ENCODE measurements at regions not wholly inside any gene's neighbourhood (a gene's known extent, or its start where the extent isn't known, plus 50 kb on each side); places are given as distances from the start of the nearest gene placed in this dataset.

DNA sequence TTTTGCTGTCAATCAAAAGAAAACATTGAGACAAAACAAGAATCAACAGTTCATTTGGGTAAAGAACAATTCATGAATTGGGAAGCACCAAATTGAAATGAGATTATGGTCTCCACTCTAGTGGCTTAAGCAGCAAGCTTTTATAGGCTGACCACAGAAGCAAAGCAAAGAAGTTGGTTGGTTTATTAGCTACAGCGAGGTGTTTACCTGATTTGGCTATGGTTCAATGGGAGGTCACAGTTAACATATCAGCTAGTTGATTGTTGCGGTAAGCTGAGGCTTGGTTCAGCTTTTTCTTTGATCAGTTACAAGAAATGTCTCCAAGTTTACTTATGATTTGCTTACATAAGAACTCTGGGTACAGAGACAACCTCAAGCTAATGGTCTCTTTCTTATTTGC, 640.5 kb upstream of the GOLIM4 start:
- no peak overlapping the region for H3K27ac ChIP-seq (ENCODE audit: low read depth, low read length, severe bottlenecking)
- H3K4me3 ChIP-seq (ENCODE audit: extremely low read depth, insufficient read depth, low read length, poor library complexity, severe bottlenecking), result no peak overlapping the region
- no peaks in the 10 kb centered on the region for H3K36me3 ChIP-seq (ENCODE audit: control insufficient read depth, insufficient read depth, low read length)
- peaks cover 6% of the 10 kb centered on the region for H3K9me3 ChIP-seq (ENCODE audit: control insufficient read depth, low read length)
- H3K4me1 ChIP-seq (ENCODE audit: control insufficient read depth, insufficient read depth, low read length, poor library complexity, severe bottlenecking), result no peaks in the 10 kb centered on the region
- 94 to 100% methylated on average over 1 to 2 of the region's 2 CpGs for WGBS, 2 experiments (ENCODE audit: insufficient coverage in 2 of 2)

DNA sequence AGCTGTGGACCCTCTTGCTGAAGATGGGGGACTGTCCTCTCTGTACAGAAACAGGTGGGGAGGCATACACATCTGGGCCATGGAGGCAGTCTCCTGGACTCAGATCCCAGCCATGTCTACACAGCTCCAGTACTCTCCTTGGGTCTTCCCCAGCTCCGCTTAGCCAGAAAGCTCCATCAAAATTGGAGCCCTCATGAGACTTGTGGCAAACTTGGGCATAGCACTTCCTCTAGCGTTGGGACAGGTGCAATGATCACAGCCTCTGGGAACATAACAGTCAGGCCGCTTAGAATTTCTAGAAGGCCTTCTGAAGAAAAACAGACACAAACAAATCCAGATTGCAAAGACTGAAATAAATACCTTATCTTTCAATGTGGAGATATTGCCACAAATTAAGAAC, 634.3 kb upstream of the GOLIM4 start:
- WGBS, 2 experiments (ENCODE audit: insufficient coverage in 2 of 2), result 50 to 62% methylated on average over 2 to 3 of the region's 3 CpGs
- H3K4me3 ChIP-seq (ENCODE audit: extremely low read depth, insufficient read depth, low read length, poor library complexity, severe bottlenecking), result no peak overlapping the region

DNA sequence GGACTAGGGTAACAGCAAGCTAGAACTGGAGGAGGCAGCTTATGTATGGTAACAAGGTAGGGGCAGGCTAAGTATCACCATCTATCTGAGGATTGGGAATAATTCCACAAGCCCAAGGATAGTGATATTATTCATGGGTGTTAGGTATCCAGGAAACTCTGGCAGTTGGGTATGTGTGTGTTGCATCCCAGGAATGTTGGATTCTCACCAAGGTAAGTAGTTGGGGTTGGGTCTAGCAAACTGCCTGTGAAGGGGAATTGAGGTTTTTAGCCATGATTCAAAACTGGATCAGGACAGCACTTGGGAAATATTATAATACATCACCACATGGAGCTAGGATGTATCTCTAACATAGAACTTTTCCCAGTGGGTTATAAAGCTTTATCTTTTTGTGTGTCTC, 626.4 kb upstream of the GOLIM4 start:
- Histone ChIP-seq H3K9me3 (ENCODE audit: control insufficient read depth, low read length) (no peaks in the 10 kb centered on the region), H3K27ac (ENCODE audit: low read depth, low read length, severe bottlenecking) (no peak overlapping the region), H3K4me1 (ENCODE audit: control insufficient read depth, insufficient read depth, low read length, poor library complexity, severe bottlenecking) (no peaks in the 10 kb centered on the region), H3K4me3 (ENCODE audit: extremely low read depth, insufficient read depth, low read length, poor library complexity, severe bottlenecking) (no peak overlapping the region), H3K36me3 (ENCODE audit: control insufficient read depth, insufficient read depth, low read length) (no peaks in the 10 kb centered on the region)

More for the DNA sequence above, 634.3 kb upstream of the GOLIM4 start:
- Histone ChIP-seq H3K9me3 (ENCODE audit: control insufficient read depth, low read length) (peaks cover 6% of the 10 kb centered on the region), H3K27ac (ENCODE audit: low read depth, low read length, severe bottlenecking) (no peak overlapping the region), H3K36me3 (ENCODE audit: control insufficient read depth, insufficient read depth, low read length) (no peaks in the 10 kb centered on the region), H3K4me1 (ENCODE audit: control insufficient read depth, insufficient read depth, low read length, poor library complexity, severe bottlenecking) (no peaks in the 10 kb centered on the region)

DNA sequence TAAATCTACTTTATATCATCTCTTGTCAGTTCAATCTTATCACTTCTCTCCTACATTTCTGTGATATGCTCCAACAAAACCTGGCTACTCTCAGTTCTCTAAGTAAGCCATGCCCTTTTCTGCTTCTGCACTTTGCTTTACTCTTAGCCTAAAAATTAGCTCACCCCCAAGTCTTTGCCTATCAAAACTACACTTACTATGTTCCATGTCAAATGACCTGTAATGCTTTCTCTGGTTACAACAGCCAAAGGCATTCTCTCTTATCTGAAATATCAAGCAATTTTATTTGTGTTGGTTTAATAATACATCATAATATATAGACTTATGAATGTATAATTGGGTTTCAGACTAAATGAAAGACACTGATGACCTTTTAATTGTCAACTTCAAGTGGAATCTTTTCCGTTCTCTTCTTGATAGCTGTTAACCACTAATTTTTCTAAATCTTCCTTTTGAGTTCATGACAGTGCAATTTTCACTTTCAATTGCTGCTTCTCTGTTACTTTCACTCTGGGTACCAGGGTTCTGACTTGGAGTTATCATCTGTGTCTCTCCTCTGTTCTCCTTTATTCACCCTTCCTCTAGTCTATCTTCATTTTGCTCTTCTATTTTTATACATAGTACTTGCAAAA, 619.0 kb upstream of the GOLIM4 start:
- Histone ChIP-seq H3K4me1 (ENCODE audit: control insufficient read depth, insufficient read depth, low read length, poor library complexity, severe bottlenecking) (no peaks in the 10 kb centered on the region), H3K4me3 (ENCODE audit: extremely low read depth, insufficient read depth, low read length, poor library complexity, severe bottlenecking) (no peak overlapping the region), H3K27ac (ENCODE audit: low read depth, low read length, severe bottlenecking) (no peak overlapping the region), H3K9me3 (ENCODE audit: control insufficient read depth, low read length) (no peaks in the 10 kb centered on the region), H3K36me3 (ENCODE audit: control insufficient read depth, insufficient read depth, low read length) (no peaks in the 10 kb centered on the region)
- WGBS, 2 experiments (ENCODE audit: insufficient coverage in 2 of 2), result 93 to 100% methylated on average over 1 of the region's 1 CpG

DNA sequence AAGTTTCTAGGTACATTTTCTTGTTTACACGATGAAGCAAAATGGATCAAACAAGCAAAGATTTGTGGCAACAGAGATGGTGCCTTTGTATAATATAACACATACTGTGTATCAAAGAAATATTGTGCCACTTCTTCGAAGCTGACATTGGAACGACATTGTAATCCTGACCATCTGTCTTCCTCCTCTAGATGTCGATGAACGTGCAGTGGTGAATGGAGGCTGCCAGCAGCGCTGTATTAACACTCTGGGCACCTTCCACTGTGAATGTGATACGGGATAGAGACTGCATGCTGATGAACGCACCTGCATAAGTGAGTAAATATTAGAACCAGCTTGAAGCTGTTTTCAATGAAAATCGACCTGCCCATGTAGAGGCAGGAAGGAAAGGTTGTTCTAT, 613.3 kb upstream of the GOLIM4 start:
- 84 to 94% methylated on average over 7 of the region's 9 CpGs for WGBS, 2 experiments (ENCODE audit: insufficient coverage in 2 of 2)
- Histone ChIP-seq H3K9me3 (ENCODE audit: control insufficient read depth, low read length) (no peaks in the 10 kb centered on the region), H3K4me1 (ENCODE audit: control insufficient read depth, insufficient read depth, low read length, poor library complexity, severe bottlenecking) (no peaks in the 10 kb centered on the region), H3K27ac (ENCODE audit: low read depth, low read length, severe bottlenecking) (no peak overlapping the region), H3K4me3 (ENCODE audit: extremely low read depth, insufficient read depth, low read length, poor library complexity, severe bottlenecking) (no peak overlapping the region), H3K36me3 (ENCODE audit: control insufficient read depth, insufficient read depth, low read length) (no peaks in the 10 kb centered on the region)

DNA sequence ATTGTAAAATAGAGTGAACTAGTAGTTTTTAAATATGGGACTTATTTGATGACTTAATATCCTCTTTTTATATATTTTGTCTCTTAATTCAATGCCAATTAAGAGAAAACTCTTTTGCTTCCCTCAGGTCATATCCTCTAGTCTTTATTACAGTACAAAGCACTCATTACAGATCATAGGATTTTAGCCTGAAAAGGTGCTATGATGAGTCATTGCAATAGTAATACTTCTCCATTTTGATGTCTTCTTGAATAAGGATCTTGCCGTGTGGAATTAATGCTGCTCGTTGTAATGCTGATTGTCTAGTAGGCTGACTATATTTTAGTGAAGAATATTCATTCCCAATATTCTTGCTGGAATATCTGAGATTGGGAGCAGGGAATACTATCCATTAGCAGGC, 612.2 kb upstream of the GOLIM4 start:
- Histone ChIP-seq H3K27ac (ENCODE audit: low read depth, low read length, severe bottlenecking) (no peak overlapping the region), H3K4me3 (ENCODE audit: extremely low read depth, insufficient read depth, low read length, poor library complexity, severe bottlenecking) (no peak overlapping the region), H3K9me3 (ENCODE audit: control insufficient read depth, low read length) (no peaks in the 10 kb centered on the region), H3K4me1 (ENCODE audit: control insufficient read depth, insufficient read depth, low read length, poor library complexity, severe bottlenecking) (no peaks in the 10 kb centered on the region), H3K36me3 (ENCODE audit: control insufficient read depth, insufficient read depth, low read length) (no peaks in the 10 kb centered on the region)
- no CpG with 5 or more reads among the region's 2 CpGs for WGBS, 2 experiments (ENCODE audit: insufficient coverage in 2 of 2)

DNA sequence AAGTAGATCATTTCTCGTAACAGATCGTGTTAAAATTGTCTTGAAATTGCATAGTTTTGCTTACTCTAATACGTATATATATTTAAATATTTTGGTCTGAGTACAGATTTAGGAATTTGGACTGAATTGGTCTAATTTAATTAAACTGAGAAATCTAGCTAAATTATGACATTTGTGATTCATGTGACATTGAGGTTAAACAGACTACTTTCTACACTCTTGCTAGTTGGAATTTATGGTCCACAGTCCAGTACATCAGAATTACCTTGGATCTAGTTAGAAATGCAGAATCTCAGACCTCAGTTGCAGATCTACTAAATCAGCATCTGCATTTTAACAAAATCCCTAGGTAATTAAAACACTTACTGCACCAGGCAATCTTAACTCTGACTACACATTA, 609.7 kb upstream of the GOLIM4 start:
- Histone ChIP-seq H3K4me3 (ENCODE audit: extremely low read depth, insufficient read depth, low read length, poor library complexity, severe bottlenecking) (no peak overlapping the region), H3K4me1 (ENCODE audit: control insufficient read depth, insufficient read depth, low read length, poor library complexity, severe bottlenecking) (no peaks in the 10 kb centered on the region), H3K9me3 (ENCODE audit: control insufficient read depth, low read length) (peaks cover 3% of the 10 kb centered on the region), H3K36me3 (ENCODE audit: control insufficient read depth, insufficient read depth, low read length) (no peaks in the 10 kb centered on the region), H3K27ac (ENCODE audit: low read depth, low read length, severe bottlenecking) (no peak overlapping the region)
- WGBS, 2 experiments (ENCODE audit: insufficient coverage in 2 of 2), result no CpG with 5 or more reads among the region's 3 CpGs

DNA sequence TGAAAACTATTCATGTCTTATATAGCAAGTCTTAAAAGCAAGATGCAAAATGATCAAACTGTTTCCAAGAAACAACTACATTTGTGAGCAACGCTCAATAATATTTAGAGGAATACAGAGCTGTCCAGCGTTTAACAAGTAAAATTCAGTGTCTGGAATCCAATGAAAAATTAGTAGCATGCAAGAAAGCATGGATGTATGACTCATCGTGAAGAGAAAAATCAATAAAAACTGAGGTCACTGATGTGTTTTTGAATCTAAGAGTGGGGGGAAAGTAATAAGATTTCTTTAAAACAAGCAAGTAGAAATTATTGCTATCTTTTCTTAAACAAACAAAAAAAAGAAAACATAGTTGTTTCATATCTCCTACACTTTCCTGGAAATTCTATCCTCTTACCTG, 600.3 kb upstream of the GOLIM4 start:
- WGBS, 2 experiments (ENCODE audit: insufficient coverage in 2 of 2), result 88 to 97% methylated on average over 2 to 3 of the region's 3 CpGs
- H3K4me3 ChIP-seq (ENCODE audit: extremely low read depth, insufficient read depth, low read length, poor library complexity, severe bottlenecking), result no peak overlapping the region
- H3K9me3 ChIP-seq (ENCODE audit: control insufficient read depth, low read length), result peaks cover 4% of the 10 kb centered on the region
- no peaks in the 10 kb centered on the region for H3K4me1 ChIP-seq (ENCODE audit: control insufficient read depth, insufficient read depth, low read length, poor library complexity, severe bottlenecking)
- no peaks in the 10 kb centered on the region for H3K36me3 ChIP-seq (ENCODE audit: control insufficient read depth, insufficient read depth, low read length)
- no peak overlapping the region for H3K27ac ChIP-seq (ENCODE audit: low read depth, low read length, severe bottlenecking)

DNA sequence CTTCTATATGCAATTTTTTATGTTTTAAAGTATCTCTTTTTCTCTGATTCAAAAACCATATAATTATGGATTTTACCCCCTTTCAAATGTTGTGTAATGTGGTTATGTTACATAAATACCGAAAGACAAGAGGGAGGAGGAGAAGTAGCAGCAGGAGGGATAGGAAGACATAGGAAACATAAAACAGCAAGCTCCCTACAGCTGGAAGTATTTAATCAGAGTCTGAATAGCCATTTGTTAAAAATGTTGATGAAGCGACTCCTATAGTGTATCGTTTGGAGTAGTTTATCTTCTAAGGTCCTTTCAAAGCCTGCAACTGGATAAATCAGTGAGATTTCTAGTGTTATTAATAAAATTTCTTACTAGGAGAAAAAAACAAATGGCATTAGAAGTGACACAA, 598.1 kb upstream of the GOLIM4 start:
- Histone ChIP-seq H3K4me3 (ENCODE audit: extremely low read depth, insufficient read depth, low read length, poor library complexity, severe bottlenecking) (no peak overlapping the region), H3K27ac (ENCODE audit: low read depth, low read length, severe bottlenecking) (no peak overlapping the region), H3K36me3 (ENCODE audit: control insufficient read depth, insufficient read depth, low read length) (no peaks in the 10 kb centered on the region), H3K4me1 (ENCODE audit: control insufficient read depth, insufficient read depth, low read length, poor library complexity, severe bottlenecking) (no peaks in the 10 kb centered on the region), H3K9me3 (ENCODE audit: control insufficient read depth, low read length) (no peaks in the 10 kb centered on the region)
- WGBS, 2 experiments (ENCODE audit: insufficient coverage in 2 of 2), result 8 to 36% methylated on average over 2 to 3 of the region's 3 CpGs

DNA sequence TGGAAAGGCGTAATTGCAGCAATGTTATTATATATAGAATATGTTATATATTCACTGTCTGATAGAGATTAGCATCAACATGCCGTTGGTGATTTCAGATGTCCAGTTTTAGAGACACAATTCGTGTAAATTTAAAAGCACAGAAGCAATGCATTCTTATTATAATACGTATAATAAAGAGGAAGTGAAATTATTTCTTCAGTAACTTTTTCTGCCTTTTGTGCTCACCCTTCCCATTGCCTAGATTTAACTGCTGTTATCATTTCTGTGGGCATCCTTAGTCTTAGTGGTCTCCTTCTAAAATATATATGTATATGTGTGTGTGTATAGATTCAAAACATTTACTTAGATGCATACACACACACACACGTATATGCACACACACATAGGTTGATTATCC, 592.5 kb upstream of the GOLIM4 start:
- H3K36me3 ChIP-seq (ENCODE audit: control insufficient read depth, insufficient read depth, low read length), result no peaks in the 10 kb centered on the region
- no peak overlapping the region for H3K4me3 ChIP-seq (ENCODE audit: extremely low read depth, insufficient read depth, low read length, poor library complexity, severe bottlenecking)
- H3K9me3 ChIP-seq (ENCODE audit: control insufficient read depth, low read length), result no peaks in the 10 kb centered on the region
- no peak overlapping the region for H3K27ac ChIP-seq (ENCODE audit: low read depth, low read length, severe bottlenecking)
- H3K4me1 ChIP-seq (ENCODE audit: control insufficient read depth, insufficient read depth, low read length, poor library complexity, severe bottlenecking), result no peaks in the 10 kb centered on the region
- no CpG with 5 or more reads among the region's 5 CpGs for WGBS, 2 experiments (ENCODE audit: insufficient coverage in 2 of 2)

DNA sequence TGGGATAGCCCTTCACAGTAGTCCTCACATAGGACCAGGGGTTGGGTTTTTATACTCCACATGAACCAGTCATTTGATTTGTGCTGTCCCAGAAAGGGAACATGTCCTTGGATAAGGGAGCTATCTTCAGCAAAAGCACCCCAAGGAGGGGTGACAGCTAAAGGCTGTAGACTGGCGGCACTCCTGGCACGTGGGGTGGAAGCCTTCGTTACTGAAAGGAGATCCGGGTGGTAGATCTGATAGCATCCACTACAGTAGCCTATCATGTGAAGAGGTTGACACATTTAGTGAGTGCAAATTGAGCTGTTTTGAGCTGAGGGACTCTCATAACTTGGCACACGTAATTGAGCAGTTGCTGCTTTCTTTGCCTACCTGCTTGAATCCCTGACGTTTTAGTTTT, 588.8 kb upstream of the GOLIM4 start:
- H3K4me3 ChIP-seq (ENCODE audit: extremely low read depth, insufficient read depth, low read length, poor library complexity, severe bottlenecking), result no peak overlapping the region
- no peaks in the 10 kb centered on the region for H3K9me3 ChIP-seq (ENCODE audit: control insufficient read depth, low read length)
- WGBS, 2 experiments (ENCODE audit: insufficient coverage in 2 of 2), result 82 to 88% methylated on average over 6 of the region's 6 CpGs
- no peak overlapping the region for H3K27ac ChIP-seq (ENCODE audit: low read depth, low read length, severe bottlenecking)
- no peaks in the 10 kb centered on the region for H3K36me3 ChIP-seq (ENCODE audit: control insufficient read depth, insufficient read depth, low read length)
- no peaks in the 10 kb centered on the region for H3K4me1 ChIP-seq (ENCODE audit: control insufficient read depth, insufficient read depth, low read length, poor library complexity, severe bottlenecking)

Data from mesodermal cell (in vitro differentiated cells).